ENCODE measurements at regions not wholly inside any gene's neighbourhood (a gene's known extent, or its start where the extent isn't known, plus 50 kb on each side); places are given as distances from the start of the nearest gene placed in this dataset.
A peak's percentile ranks its signal among the peaks of the same experiment; 100 is the strongest.

GRCh38 chr10:118214776-118215175, 127.3 kb downstream of the FAM204A start:
- Histone ChIP-seq H3K9ac (ENCODE audit: low read depth, low read length) (no peak overlapping the region), H3K9me3 (ENCODE audit: control insufficient read depth, insufficient read depth, low read length) (no peaks in the 10 kb centered on the region), H3K27me3 (ENCODE audit: control insufficient read depth, insufficient read depth, low read length) (no peaks in the 10 kb centered on the region), H3K4me1 (ENCODE audit: control insufficient read depth, insufficient read depth, low read length) (no peaks in the 10 kb centered on the region), H3K36me3 (ENCODE audit: control insufficient read depth, insufficient read depth, low read length) (no peaks in the 10 kb centered on the region), H3K4me3 (ENCODE audit: low read depth, low read length) (no peak overlapping the region)

DNA sequence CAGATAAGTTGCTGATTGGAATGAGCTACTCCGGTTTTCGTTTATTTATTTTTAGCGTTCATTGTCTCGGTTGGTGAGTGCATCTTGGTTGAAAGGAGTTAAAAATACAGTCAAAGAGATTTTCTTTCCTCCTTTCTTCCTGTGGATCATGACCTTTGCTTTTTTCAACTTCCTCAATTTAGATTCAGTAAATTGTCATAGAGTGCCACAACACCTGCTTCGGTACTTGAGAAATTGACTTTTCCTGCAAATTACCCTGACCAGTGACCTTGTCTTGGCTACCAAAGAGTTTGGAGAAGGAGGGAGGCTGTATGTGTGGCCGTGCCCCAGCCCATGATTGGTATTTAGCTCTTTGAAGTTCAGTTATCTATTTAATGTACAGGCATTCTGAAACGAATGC, 128.7 kb downstream of the FAM204A start:
- Histone ChIP-seq H3K4me3 (ENCODE audit: low read depth, low read length) (no peak overlapping the region), H3K36me3 (ENCODE audit: control insufficient read depth, insufficient read depth, low read length) (no peaks in the 10 kb centered on the region), H3K9me3 (ENCODE audit: control insufficient read depth, insufficient read depth, low read length) (no peaks in the 10 kb centered on the region), H3K27me3 (ENCODE audit: control insufficient read depth, insufficient read depth, low read length) (no peaks in the 10 kb centered on the region), H3K4me1 (ENCODE audit: control insufficient read depth, insufficient read depth, low read length) (no peaks in the 10 kb centered on the region), H3K9ac (ENCODE audit: low read depth, low read length) (no peak overlapping the region)

DNA sequence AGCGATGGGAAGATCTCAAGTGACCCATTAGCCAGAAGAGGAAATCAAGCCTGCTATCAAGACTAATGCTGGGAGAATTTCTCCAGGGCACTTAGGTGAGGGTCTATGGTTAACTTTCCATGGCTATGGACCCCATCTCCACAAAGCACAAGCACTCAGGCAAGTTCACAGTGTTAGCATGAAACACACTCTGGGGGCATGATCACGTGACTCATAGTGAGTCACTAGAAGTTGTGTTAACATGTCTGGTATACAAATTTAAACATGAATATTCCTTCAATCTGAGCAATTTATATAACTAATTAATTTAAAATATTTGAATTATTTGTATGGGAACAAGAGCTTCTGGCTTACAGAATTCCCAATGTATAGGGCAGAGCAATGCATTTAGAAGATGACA, 131.8 kb downstream of the FAM204A start:
- no peaks in the 10 kb centered on the region for H3K36me3 ChIP-seq (ENCODE audit: control insufficient read depth, insufficient read depth, low read length)
- H3K9ac ChIP-seq (ENCODE audit: low read depth, low read length): no peak overlapping the region
- no peaks in the 10 kb centered on the region for H3K4me1 ChIP-seq (ENCODE audit: control insufficient read depth, insufficient read depth, low read length)
- H3K9me3 ChIP-seq (ENCODE audit: control insufficient read depth, insufficient read depth, low read length): no peaks in the 10 kb centered on the region
- no peak overlapping the region for H3K4me3 ChIP-seq (ENCODE audit: low read depth, low read length)
- no peaks in the 10 kb centered on the region for H3K27me3 ChIP-seq (ENCODE audit: control insufficient read depth, insufficient read depth, low read length)

DNA sequence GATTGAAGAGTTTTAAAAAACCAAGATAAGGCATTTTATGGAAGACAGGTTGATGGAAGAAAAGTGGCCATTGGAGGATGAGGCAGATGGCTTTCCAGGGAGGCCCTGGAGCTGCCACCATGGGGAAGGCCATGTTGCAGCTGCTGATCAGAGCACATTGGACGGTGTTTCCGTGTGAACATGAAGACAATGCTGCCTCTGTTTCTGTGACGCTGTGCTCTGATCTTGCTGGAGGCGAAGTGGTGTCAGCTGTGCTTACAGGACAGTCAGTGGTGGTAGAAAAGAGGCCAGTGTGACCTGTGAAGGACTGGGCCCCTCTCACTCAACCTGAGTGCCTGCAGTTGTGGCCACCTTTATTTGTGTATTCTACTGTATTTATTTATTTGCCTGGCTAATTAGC, 132.9 kb downstream of the FAM204A start:
- H3K4me1 ChIP-seq (ENCODE audit: control insufficient read depth, insufficient read depth, low read length): peaks cover 9% of the 10 kb centered on the region

GRCh38 chr10:118207470-118208007, 134.6 kb downstream of the FAM204A start:
- no peaks in the 10 kb centered on the region for H3K9me3 ChIP-seq (ENCODE audit: control insufficient read depth, insufficient read depth, low read length)
- H3K36me3 ChIP-seq (ENCODE audit: control insufficient read depth, insufficient read depth, low read length): no peaks in the 10 kb centered on the region
- H3K27me3 ChIP-seq (ENCODE audit: control insufficient read depth, insufficient read depth, low read length): peaks cover 4% of the 10 kb centered on the region
- H3K4me1 ChIP-seq (ENCODE audit: control insufficient read depth, insufficient read depth, low read length): peaks cover 16% of the 10 kb centered on the region
- H3K9ac ChIP-seq (ENCODE audit: low read depth, low read length): no peak overlapping the region
- no peak overlapping the region for H3K4me3 ChIP-seq (ENCODE audit: low read depth, low read length)

More for the DNA sequence above, 132.9 kb downstream of the FAM204A start:
- Histone ChIP-seq H3K9me3 (ENCODE audit: control insufficient read depth, insufficient read depth, low read length) (no peaks in the 10 kb centered on the region), H3K27me3 (ENCODE audit: control insufficient read depth, insufficient read depth, low read length) (no peaks in the 10 kb centered on the region), H3K9ac (ENCODE audit: low read depth, low read length) (no peak overlapping the region), H3K36me3 (ENCODE audit: control insufficient read depth, insufficient read depth, low read length) (no peaks in the 10 kb centered on the region), H3K4me3 (ENCODE audit: low read depth, low read length) (no peak overlapping the region)

- H3K27me3 ChIP-seq (ENCODE audit: control insufficient read depth, insufficient read depth, low read length): peaks cover 4% of the 10 kb centered on the region
- no peaks in the 10 kb centered on the region for H3K9me3 ChIP-seq (ENCODE audit: control insufficient read depth, insufficient read depth, low read length)
- no peaks in the 10 kb centered on the region for H3K36me3 ChIP-seq (ENCODE audit: control insufficient read depth, insufficient read depth, low read length)
- H3K4me1 ChIP-seq (ENCODE audit: control insufficient read depth, insufficient read depth, low read length): peaks cover 16% of the 10 kb centered on the region
- H3K9ac ChIP-seq (ENCODE audit: low read depth, low read length): no peak overlapping the region
- peak overlapping the region; percentile 4 for H3K4me3 ChIP-seq (ENCODE audit: low read depth, low read length)
Observed at GRCh38 chr10:118204292-118204943, 137.7 kb downstream of the FAM204A start.

GRCh38 chr10:118203461-118203860, 138.7 kb downstream of the FAM204A start:
- Histone ChIP-seq H3K4me3 (ENCODE audit: low read depth, low read length) (no peak overlapping the region), H3K9me3 (ENCODE audit: control insufficient read depth, insufficient read depth, low read length) (no peaks in the 10 kb centered on the region), H3K9ac (ENCODE audit: low read depth, low read length) (no peak overlapping the region), H3K36me3 (ENCODE audit: control insufficient read depth, insufficient read depth, low read length) (no peaks in the 10 kb centered on the region), H3K4me1 (ENCODE audit: control insufficient read depth, insufficient read depth, low read length) (peaks cover 16% of the 10 kb centered on the region), H3K27me3 (ENCODE audit: control insufficient read depth, insufficient read depth, low read length) (peaks cover 4% of the 10 kb centered on the region)

GRCh38 chr10:118195729-118196128, 146.4 kb downstream of the FAM204A start:
- Histone ChIP-seq H3K4me1 (ENCODE audit: control insufficient read depth, insufficient read depth, low read length) (no peaks in the 10 kb centered on the region), H3K27me3 (ENCODE audit: control insufficient read depth, insufficient read depth, low read length) (no peaks in the 10 kb centered on the region), H3K9ac (ENCODE audit: low read depth, low read length) (no peak overlapping the region), H3K36me3 (ENCODE audit: control insufficient read depth, insufficient read depth, low read length) (no peaks in the 10 kb centered on the region), H3K9me3 (ENCODE audit: control insufficient read depth, insufficient read depth, low read length) (no peaks in the 10 kb centered on the region), H3K4me3 (ENCODE audit: low read depth, low read length) (no peak overlapping the region)

GRCh38 chr10:118193642-118194041, 146.9 kb upstream of the RAB11FIP2 start:
- Histone ChIP-seq H3K36me3 (ENCODE audit: control insufficient read depth, insufficient read depth, low read length) (no peaks in the 10 kb centered on the region), H3K9me3 (ENCODE audit: control insufficient read depth, insufficient read depth, low read length) (no peaks in the 10 kb centered on the region), H3K4me3 (ENCODE audit: low read depth, low read length) (no peak overlapping the region), H3K9ac (ENCODE audit: low read depth, low read length) (no peak overlapping the region), H3K4me1 (ENCODE audit: control insufficient read depth, insufficient read depth, low read length) (no peaks in the 10 kb centered on the region), H3K27me3 (ENCODE audit: control insufficient read depth, insufficient read depth, low read length) (no peaks in the 10 kb centered on the region)

GRCh38 chr10:118181021-118181420, 134.3 kb upstream of the RAB11FIP2 start:
- Histone ChIP-seq H3K9ac (ENCODE audit: low read depth, low read length) (no peak overlapping the region), H3K36me3 (ENCODE audit: control insufficient read depth, insufficient read depth, low read length) (no peaks in the 10 kb centered on the region), H3K9me3 (ENCODE audit: control insufficient read depth, insufficient read depth, low read length) (peaks cover 3% of the 10 kb centered on the region), H3K4me1 (ENCODE audit: control insufficient read depth, insufficient read depth, low read length) (no peaks in the 10 kb centered on the region), H3K27me3 (ENCODE audit: control insufficient read depth, insufficient read depth, low read length) (no peaks in the 10 kb centered on the region), H3K4me3 (ENCODE audit: low read depth, low read length) (no peak overlapping the region)

GRCh38 chr10:118175148-118175547, 128.4 kb upstream of the RAB11FIP2 start:
- Histone ChIP-seq H3K9me3 (ENCODE audit: control insufficient read depth, insufficient read depth, low read length) (no peaks in the 10 kb centered on the region), H3K27me3 (ENCODE audit: control insufficient read depth, insufficient read depth, low read length) (no peaks in the 10 kb centered on the region), H3K36me3 (ENCODE audit: control insufficient read depth, insufficient read depth, low read length) (no peaks in the 10 kb centered on the region), H3K4me3 (ENCODE audit: low read depth, low read length) (no peak overlapping the region), H3K9ac (ENCODE audit: low read depth, low read length) (no peak overlapping the region), H3K4me1 (ENCODE audit: control insufficient read depth, insufficient read depth, low read length) (no peaks in the 10 kb centered on the region)

DNA sequence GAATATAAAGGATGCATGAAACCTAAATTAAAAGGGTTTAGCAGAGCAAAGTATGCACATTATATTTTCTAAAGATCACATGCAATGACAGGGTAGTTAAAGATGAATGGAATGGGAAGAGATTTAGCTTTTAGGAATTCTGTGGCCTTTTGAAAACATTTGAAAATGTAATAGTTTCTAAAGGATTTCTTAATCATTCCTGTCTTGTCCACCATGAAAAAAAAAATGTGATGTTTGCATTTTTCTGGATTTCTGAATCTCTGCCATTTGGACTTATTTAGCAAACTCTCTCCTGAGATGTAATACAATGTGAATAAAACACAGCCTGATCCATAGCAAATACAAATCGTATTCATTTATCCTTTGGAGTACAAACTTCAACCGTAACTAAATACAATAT, 126.6 kb upstream of the RAB11FIP2 start:
- Histone ChIP-seq H3K36me3 (ENCODE audit: control insufficient read depth, insufficient read depth, low read length) (no peaks in the 10 kb centered on the region), H3K4me1 (ENCODE audit: control insufficient read depth, insufficient read depth, low read length) (no peaks in the 10 kb centered on the region), H3K9ac (ENCODE audit: low read depth, low read length) (no peak overlapping the region), H3K27me3 (ENCODE audit: control insufficient read depth, insufficient read depth, low read length) (no peaks in the 10 kb centered on the region), H3K4me3 (ENCODE audit: low read depth, low read length) (no peak overlapping the region), H3K9me3 (ENCODE audit: control insufficient read depth, insufficient read depth, low read length) (no peaks in the 10 kb centered on the region)
